H1 (cell line): ENCODE measurements at regions not wholly inside any gene's neighbourhood (a gene's known extent, or its start where the extent isn't known, plus 50 kb on each side); places are given as distances from the start of the nearest gene placed in this dataset.

Source experiments
- CTCF ChIA-PET: fragments of 300-600 bp; sonication (Branson Sonifier 250); formaldehyde crosslinking; loops from one replicate; lab custom pipeline; 2021; ENCODE audit not compliant: partially characterized antibody; lab: Charles Lee
- POLR2A ChIA-PET: fragments of 300-600 bp; sonication (Branson Sonifier 250); formaldehyde crosslinking; loops from one replicate; lab custom pipeline; 2021; ENCODE audit warnings: inconsistent platforms; ENCODE audit not compliant: partially characterized antibody; lab: Charles Lee
- DNase-seq, 2 experiments: peaks; one replicate each; pipeline versions ENCODE4 v3.0.0 to v3.0.0-alpha.2; 2010 to 2022; ENCODE audit warnings: low spot score in 2 of 2, low read depth in 1 of 2, mixed read lengths in 1 of 2
- FAIRE-seq: peaks from 2 replicates; lab custom pipeline; 2011; peaks lifted over from hg19 to GRCh38; lab: Jason Lieb, UNC
- H2AFZ ChIP-seq: 2 replicates; pipeline ENCODE4 v1.8.1; 2012; ENCODE audit warnings: low read length, inconsistent platforms
- H2AK5ac ChIP-seq: 2 replicates; pipeline ENCODE4 v1.6.1; 2013; ENCODE audit warnings: low read depth, low read length
- H2BK120ac ChIP-seq: replicated peaks from 2 replicates; pipeline ENCODE3; 2013; ENCODE audit warnings: low read depth, low read length, inconsistent platforms
- H2BK12ac ChIP-seq: 2 replicates; pipeline ENCODE4 v1.6.1; 2013; ENCODE audit warnings: low read depth, low read length
- H2BK15ac ChIP-seq: 2 replicates; pipeline ENCODE4 v1.6.1; 2013; ENCODE audit warnings: low read length
- H2BK20ac ChIP-seq: 2 replicates; pipeline ENCODE4 v1.6.1; 2013; ENCODE audit warnings: low read length
- H2BK5ac ChIP-seq: 2 replicates; pipeline ENCODE4 v1.6.1; 2013; ENCODE audit warnings: low read depth, low read length
- H3K14ac ChIP-seq: 2 replicates; pipeline ENCODE4 v1.6.1; 2013; ENCODE audit warnings: inconsistent platforms; ENCODE audit not compliant: insufficient read length
- H3K18ac ChIP-seq: 2 replicates; pipeline ENCODE4 v1.6.1; 2013; ENCODE audit warnings: low read length; ENCODE audit errors: extremely low read depth
- H3K23ac ChIP-seq: 2 replicates; pipeline ENCODE4 v1.6.1; 2013; ENCODE audit warnings: inconsistent platforms; ENCODE audit not compliant: insufficient read length
- H3K23me2 ChIP-seq: 2 replicates; pipeline ENCODE4 v1.6.1; 2013; ENCODE audit warnings: low read depth, low read length
- H3K27ac ChIP-seq: 2 replicates; pipeline ENCODE4 v1.6.1; 2011; ENCODE audit warnings: low read depth, low read length, inconsistent platforms
- H3K27me3 ChIP-seq, 4 experiments: replicated peaks in 1 of 4; 1 replicate in 1 of 4; 2 replicates in 3 of 4; pipeline versions ENCODE4 v1.6.1 to v1.8.1; 2011 to 2013; ENCODE audit warnings: low read length in 3 of 4, mild to moderate bottlenecking in 3 of 4, inconsistent platforms in 2 of 4, mixed read lengths in 2 of 4, moderate library complexity in 1 of 4; ENCODE audit not compliant: control insufficient read depth in 3 of 4, insufficient read depth in 3 of 4; ENCODE audit errors: extremely low read depth in 1 of 4
- H3K36me3 ChIP-seq, 4 experiments: 2 replicates each; pipeline versions ENCODE4 v1.6.1 to v1.8.1; 2011 to 2013; ENCODE audit warnings: mild to moderate bottlenecking in 4 of 4, low read length in 3 of 4, moderate library complexity in 2 of 4, control low read depth in 1 of 4, inconsistent platforms in 1 of 4; ENCODE audit not compliant: insufficient read depth in 4 of 4, control insufficient read depth in 2 of 4
- H3K4ac ChIP-seq: replicated peaks from 2 replicates; pipeline ENCODE3; 2013; ENCODE audit warnings: low read length, low read depth, mixed read lengths, inconsistent platforms; ENCODE audit not compliant: insufficient read length
- H3K4me1 ChIP-seq, 4 experiments: replicated peaks in 1 of 4; 1 replicate in 1 of 4; 2 replicates in 3 of 4; pipeline versions ENCODE4 v1.6.1 to v1.8.1; 2011 to 2013; ENCODE audit warnings: low read length in 3 of 4, inconsistent platforms in 2 of 4, mixed read lengths in 1 of 4; ENCODE audit not compliant: insufficient read depth in 4 of 4, control insufficient read depth in 3 of 4
- H3K4me2 ChIP-seq, 2 experiments: 2 replicates each; pipeline versions ENCODE4 v1.6.1 to v1.8.1; 2011 to 2013; ENCODE audit warnings: low read depth in 2 of 2, low read length in 2 of 2, control low read depth in 1 of 2, inconsistent platforms in 1 of 2, mild to moderate bottlenecking in 1 of 2; ENCODE audit not compliant: insufficient read depth in 1 of 2
- H3K4me3 ChIP-seq, 4 experiments: fragments of 200-600, 300-600 bp in 1 of 4; sonication (generic), shearing (Covaris generic), sonication (Bioruptor Twin) in 1 of 4; 2 replicates each; pipeline versions ENCODE4 v1.5.1 to v1.8.1; 2011 to 2016; ENCODE audit warnings: low read length in 4 of 4, low read depth in 3 of 4, control low read depth in 2 of 4, inconsistent platforms in 2 of 4, mild to moderate bottlenecking in 2 of 4, mixed read lengths in 1 of 4, moderate library complexity in 1 of 4; ENCODE audit not compliant: insufficient read depth in 2 of 4; ENCODE audit errors: extremely low read depth in 1 of 4
- H3K56ac ChIP-seq: replicated peaks from 2 replicates; pipeline ENCODE3; 2013; ENCODE audit warnings: low read depth, mild to moderate bottlenecking, mixed read lengths, low read length, inconsistent platforms; ENCODE audit not compliant: insufficient read length
- H3K79me1 ChIP-seq: 2 replicates; pipeline ENCODE4 v1.6.1; 2013; ENCODE audit warnings: low read depth, low read length, control low read depth
- H3K79me2 ChIP-seq, 2 experiments: 2 replicates each; pipeline versions ENCODE4 v1.6.1 to v1.8.1; 2012 to 2013; ENCODE audit warnings: low read length in 2 of 2, mild to moderate bottlenecking in 2 of 2, inconsistent platforms in 1 of 2; ENCODE audit not compliant: insufficient read depth in 2 of 2, control insufficient read depth in 1 of 2
- H3K9ac ChIP-seq, 4 experiments: replicated peaks in 1 of 4; 1 replicate in 1 of 4; 2 replicates in 3 of 4; pipeline versions ENCODE4 v1.6.1 to v1.8.1; 2011 to 2013; ENCODE audit warnings: low read depth in 3 of 4, low read length in 3 of 4, control low read depth in 2 of 4, mild to moderate bottlenecking in 2 of 4, moderate library complexity in 2 of 4, inconsistent platforms in 1 of 4; ENCODE audit errors: extremely low read depth in 1 of 4
- H3K9me3 ChIP-seq, 2 experiments: 2 replicates each; pipeline versions ENCODE4 v1.6.1 to v1.8.1; 2012 to 2013; ENCODE audit warnings: mild to moderate bottlenecking in 2 of 2, moderate library complexity in 2 of 2, control low read depth in 1 of 2, inconsistent platforms in 1 of 2, low read depth in 1 of 2, low read length in 1 of 2, mixed read lengths in 1 of 2; ENCODE audit not compliant: insufficient read depth in 2 of 2
- H4K20me1 ChIP-seq, 2 experiments: replicated peaks in 1 of 2; 2 replicates each; pipeline versions ENCODE3 to v1.8.1; 2011 to 2013; ENCODE audit warnings: inconsistent platforms in 2 of 2, low read length in 2 of 2, mild to moderate bottlenecking in 1 of 2; ENCODE audit not compliant: insufficient read depth in 2 of 2, control insufficient read depth in 1 of 2
- H4K5ac ChIP-seq: 2 replicates; pipeline ENCODE4 v1.6.1; 2013; ENCODE audit warnings: low read length, low read depth, mixed read lengths, inconsistent platforms; ENCODE audit not compliant: insufficient read length
- H4K8ac ChIP-seq: 2 replicates; pipeline ENCODE4 v1.8.0; 2013; ENCODE audit warnings: mild to moderate bottlenecking, moderate library complexity, low read length, inconsistent platforms; ENCODE audit not compliant: insufficient read depth; ENCODE audit errors: extremely low read depth
- H4K91ac ChIP-seq: replicated peaks from 2 replicates; pipeline ENCODE3; 2013; ENCODE audit warnings: low read length, mixed read lengths, inconsistent platforms; ENCODE audit not compliant: insufficient read length
- NANOG ChIP-seq: IDR thresholded peaks from 2 replicates; pipeline ENCODE4 v1.6.1; 2011; ENCODE audit warnings: low read length, low read depth, mild to moderate bottlenecking, inconsistent platforms; ENCODE audit not compliant: insufficient read depth, poor library complexity, severe bottlenecking
- NRF1 ChIP-seq: IDR thresholded peaks from 2 replicates; pipeline ENCODE4 v1.6.1; 2011; ENCODE audit warnings: mild to moderate bottlenecking, low read depth, low read length, improper control_type of control experiment
- RBBP5 ChIP-seq: IDR thresholded peaks from 2 replicates; pipeline ENCODE4 v1.7.1; 2012; ENCODE audit warnings: low read depth, mild to moderate bottlenecking, inconsistent platforms, low read length, moderate library complexity, borderline replicate concordance
- TCF12 ChIP-seq: IDR thresholded peaks from 2 replicates; pipeline ENCODE4 v1.6.1; 2011; ENCODE audit warnings: low read depth, mild to moderate bottlenecking, low read length
- WGBS, 2 experiments: shearing (Covaris generic) in 1 of 2; methylation state at CpG; one replicate each; pipeline versions ENCODE4 v1.1.6 to v1.1.7; 2013 to 2015; ENCODE audit warnings: low lambda C conversion rate in 2 of 2, mixed read lengths in 2 of 2, inconsistent platforms in 1 of 2, low coverage in 1 of 2, missing lambda C conversion rate in 1 of 2; ENCODE audit not compliant: insufficient replicate concordance in 2 of 2, insufficient coverage in 1 of 2, insufficient read length in 1 of 2; ENCODE audit errors: extremely low coverage in 1 of 2, missing lambda C conversion rate in 1 of 2; 5-methylcytosine and 5-hydroxymethylcytosine counted together

DNA sequence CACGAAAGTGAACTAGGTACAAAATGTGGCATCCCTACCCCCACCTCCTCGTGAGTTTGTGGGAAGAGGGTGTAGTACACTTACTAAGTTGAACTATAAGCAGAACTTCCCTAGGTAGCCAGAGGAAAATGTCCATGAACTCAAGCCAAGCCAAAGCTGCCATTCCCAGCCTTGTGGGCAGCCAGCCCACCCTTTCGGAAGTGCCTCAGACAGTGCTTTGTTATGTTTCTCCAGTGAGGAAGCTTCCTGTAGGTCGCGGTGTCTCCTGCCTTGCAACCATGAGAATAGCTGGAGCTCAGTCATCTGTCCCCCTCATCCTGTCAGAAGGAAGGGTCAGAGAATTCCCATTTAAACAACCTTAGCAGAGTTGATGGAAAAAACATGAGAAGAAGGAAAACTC is 266.9 kb downstream of the DUSP6 start:
- no peaks in the 10 kb centered on the region for H3K79me1 ChIP-seq
- no peak overlapping the region for H2BK15ac ChIP-seq
- H3K4ac ChIP-seq, result peak overlapping the region; percentile 61
- H3K23ac ChIP-seq, result no peak overlapping the region
- no peak overlapping the region for H3K27ac ChIP-seq
- H3K4me2 ChIP-seq, result no peak overlapping the region; a peak in 1 of 4 replicates
- H3K14ac ChIP-seq, result no peak overlapping the region
- POLR2A ChIA-PET, result interaction anchor here (0.7 kb wide), 1 partner anchor 15 kb away, joined by 3 read pairs; no protein-coding TSS in a partner anchor
- H3K4me1 ChIP-seq, result peaks cover 10 to 28% (median 23%) of the 10 kb centered on the region in 4 experiments
- no peaks in the 10 kb centered on the region for H3K27me3 ChIP-seq
- peak overlapping the region; percentile 57; the same call in 1 of the 2 replicates for H2BK5ac ChIP-seq
- peak overlapping the region; percentile 30 for H2BK120ac ChIP-seq
- FAIRE-seq (no peak), DNase-seq (no peak)
- peaks cover under 1 to 4% of the 10 kb centered on the region in 2 experiments; a peak in 1 of 4 replicates for H3K9me3 ChIP-seq
- no peak overlapping the region for H3K9ac ChIP-seq
- H4K20me1 ChIP-seq, result no peaks in the 10 kb centered on the region
- no peak overlapping the region for H2AFZ ChIP-seq
- peak overlapping the region; percentile 40 for H2BK12ac ChIP-seq
- no peak overlapping the region for H3K56ac ChIP-seq
- peak overlapping the region; percentile 20 for H4K91ac ChIP-seq
- TF ChIP-seq NANOG, result no peak
- no peak for TF ChIP-seq TCF12
- TF ChIP-seq NRF1, result no peak
- TF ChIP-seq RBBP5, result no peak
- H3K18ac ChIP-seq, result no peak overlapping the region; the same call in 1 of the 2 replicates
- no peaks in the 10 kb centered on the region for H3K79me2 ChIP-seq
- H3K23me2 ChIP-seq, result no peaks in the 10 kb centered on the region
- 65% methylated on average over 5 of the region's 5 CpGs; no CpG with 5 or more reads in 1 of the 2 experiments for WGBS, 2 experiments
- CTCF ChIA-PET, result interaction anchor here (0.6 to 1.7 kb wide), 2 partner anchors 14 to 261 kb away, joined by 4 read pairs; no protein-coding TSS in a partner anchor
- no peak overlapping the region for H4K5ac ChIP-seq
- H3K4me3 ChIP-seq, result no peak overlapping the region
- H4K8ac ChIP-seq, result no peak overlapping the region
- H2BK20ac ChIP-seq, result peak overlapping the region; percentile 28; the same call in 1 of the 2 replicates
- no peak overlapping the region; the same call in 1 of the 2 replicates for H2AK5ac ChIP-seq
- no peaks in the 10 kb centered on the region for H3K36me3 ChIP-seq
